Left lung (tissue), 4 donors: ENCODE measurements at regions not wholly inside any gene's neighbourhood (a gene's known extent, or its start where the extent isn't known, plus 50 kb on each side); places are given as distances from the start of the nearest gene placed in this dataset.
A peak's percentile ranks its signal among the peaks of the same experiment; 100 is the strongest.

Experiments
- ATAC-seq: fragments of 200-7000 bp; cut with Tn5 transposase; one replicate; pipeline ENCODE4 v1.9.1; 2020; ENCODE audit warnings: moderate library complexity
- DNase-seq, 4 donors: peaks; one replicate each; pipeline ENCODE4 v3.0.0-alpha.2; 2013 to 2020
- H3K27ac ChIP-seq, 2 donors: fragments of 200-600 bp; sonication (generic) in 1 of 2; one replicate each; pipeline versions ENCODE4 v1.5.0 to v1.8.0; 2020 to 2021
- H3K27me3 ChIP-seq, 2 donors: fragments of 200-600 bp; sonication (generic) in 1 of 2; one replicate each; pipeline versions ENCODE4 v1.5.0 to v1.8.0; 2020 to 2021
- H3K36me3 ChIP-seq, 2 donors: fragments of 200-600 bp; sonication (generic) in 1 of 2; one replicate each; pipeline versions ENCODE4 v1.5.0 to v1.8.0; 2020 to 2021
- H3K4me1 ChIP-seq, 2 donors: fragments of 200-600 bp; one replicate each; pipeline ENCODE4 v1.8.0; 2021
- H3K4me3 ChIP-seq, 2 donors: fragments of 200-600 bp; sonication (generic) in 1 of 2; one replicate each; pipeline versions ENCODE4 v1.5.0 to v1.8.0; 2020 to 2021; ENCODE audit warnings: mild to moderate bottlenecking in 1 of 2
- H3K9me3 ChIP-seq, 2 donors: fragments of 200-600 bp; sonication (generic) in 1 of 2; one replicate each; pipeline versions ENCODE4 v1.5.0 to v1.8.0; 2020 to 2021
- intact Hi-C, 2 donors: fragments of 100-400 bp; cut with DNase I; formaldehyde crosslinking; loops; one replicate each; pipeline versions ENCODE4 v1.11.2 to v1.14.2; 2022
- TF ChIP-seq, protein P1 (sequence below), 2 donors: fragments of 200-600 bp; sonication (generic) in 1 of 2; IDR thresholded peaks; one replicate each; pipeline versions ENCODE4 v1.5.0 to v1.8.0; 2021; ENCODE audit warnings: antibody characterized with exemption in 2 of 2
- donor health status: DM: no; HTN: yes; CAD: no.
- donor health status: DM: no; HTN: no; CAD: no.

DNA sequence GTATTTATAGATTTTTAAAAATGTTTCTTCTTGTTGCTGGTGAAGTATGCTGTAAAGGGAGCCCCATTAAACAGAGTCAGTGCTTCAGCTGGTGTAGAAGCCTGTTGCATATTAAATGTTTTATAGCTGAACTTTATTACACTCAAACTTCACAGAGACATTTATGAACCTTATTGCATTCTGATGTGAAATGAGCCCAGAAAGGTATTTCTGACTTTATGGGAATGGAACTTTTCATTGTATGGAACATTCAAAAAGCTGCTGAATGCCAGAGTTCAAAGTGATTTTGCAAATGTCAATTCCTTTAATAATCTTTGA is 329.3 kb upstream of the RASGRP1 start:
- no peak overlapping the region for H3K4me3 ChIP-seq
- DNase-seq (no peak), ATAC-seq (peak; percentile 10)
- H3K27me3 ChIP-seq = no peaks in the 10 kb centered on the region
- H3K9me3 ChIP-seq = no peaks in the 10 kb centered on the region
- peaks cover 4 to 18% of the 10 kb centered on the region in 2 donors for H3K4me1 ChIP-seq
- peak overlapping the region in 1 of 2 donors; percentile 53 for H3K27ac ChIP-seq
- no peaks in the 10 kb centered on the region for H3K36me3 ChIP-seq
- TF ChIP-seq, protein P1, sequence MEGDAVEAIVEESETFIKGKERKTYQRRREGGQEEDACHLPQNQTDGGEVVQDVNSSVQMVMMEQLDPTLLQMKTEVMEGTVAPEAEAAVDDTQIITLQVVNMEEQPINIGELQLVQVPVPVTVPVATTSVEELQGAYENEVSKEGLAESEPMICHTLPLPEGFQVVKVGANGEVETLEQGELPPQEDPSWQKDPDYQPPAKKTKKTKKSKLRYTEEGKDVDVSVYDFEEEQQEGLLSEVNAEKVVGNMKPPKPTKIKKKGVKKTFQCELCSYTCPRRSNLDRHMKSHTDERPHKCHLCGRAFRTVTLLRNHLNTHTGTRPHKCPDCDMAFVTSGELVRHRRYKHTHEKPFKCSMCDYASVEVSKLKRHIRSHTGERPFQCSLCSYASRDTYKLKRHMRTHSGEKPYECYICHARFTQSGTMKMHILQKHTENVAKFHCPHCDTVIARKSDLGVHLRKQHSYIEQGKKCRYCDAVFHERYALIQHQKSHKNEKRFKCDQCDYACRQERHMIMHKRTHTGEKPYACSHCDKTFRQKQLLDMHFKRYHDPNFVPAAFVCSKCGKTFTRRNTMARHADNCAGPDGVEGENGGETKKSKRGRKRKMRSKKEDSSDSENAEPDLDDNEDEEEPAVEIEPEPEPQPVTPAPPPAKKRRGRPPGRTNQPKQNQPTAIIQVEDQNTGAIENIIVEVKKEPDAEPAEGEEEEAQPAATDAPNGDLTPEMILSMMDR (IDR thresholded peaks at IDR 0.05) = no peak
- intact Hi-C loops = no loop called here

DNA sequence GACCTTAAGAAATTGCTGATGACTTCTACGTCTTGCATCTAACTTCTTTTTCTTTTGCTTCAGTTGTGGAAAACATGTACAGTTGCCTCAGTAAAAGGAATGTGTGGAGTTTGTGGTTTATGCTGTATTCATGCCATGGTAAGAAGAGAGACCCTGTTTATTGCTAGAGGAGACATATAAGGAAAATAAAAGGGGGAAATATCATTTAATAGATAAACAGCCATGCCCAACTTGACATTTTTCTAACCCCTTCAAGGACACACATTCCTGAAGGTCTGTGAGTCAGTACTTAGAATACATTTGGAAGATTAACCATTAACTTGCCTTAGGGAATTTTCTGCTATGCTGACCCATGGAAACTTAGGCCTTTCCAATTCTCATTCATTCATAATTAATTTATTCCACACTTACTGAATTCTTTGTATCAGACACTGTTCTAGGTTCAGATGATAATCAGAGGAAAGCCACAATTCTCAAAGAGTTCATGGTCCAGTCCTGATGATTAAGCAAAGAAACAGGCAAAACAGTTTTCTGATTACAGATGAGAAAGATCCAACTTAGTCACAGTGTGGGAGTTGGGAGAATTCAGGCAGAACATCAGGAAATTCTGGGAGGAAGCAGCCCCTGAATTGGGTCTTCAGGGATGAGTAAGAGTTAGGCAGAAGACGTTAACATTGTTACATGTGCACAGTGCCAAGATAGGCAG is 329.8 kb upstream of the RASGRP1 start:
- intact Hi-C loops = no loop called here
- Histone ChIP-seq H3K4me1 (peaks cover 4 to 18% of the 10 kb centered on the region in 2 donors), H3K27me3 (no peaks in the 10 kb centered on the region), H3K4me3 (no peak overlapping the region), H3K27ac (peak overlapping the region in 1 of 2 donors; percentile 53), H3K36me3 (no peaks in the 10 kb centered on the region), H3K9me3 (no peaks in the 10 kb centered on the region)
- DNase-seq = no peak
- peak; percentile 78 for ATAC-seq
- TF ChIP-seq, protein P1 (IDR thresholded peaks at IDR 0.05) = no peak

DNA sequence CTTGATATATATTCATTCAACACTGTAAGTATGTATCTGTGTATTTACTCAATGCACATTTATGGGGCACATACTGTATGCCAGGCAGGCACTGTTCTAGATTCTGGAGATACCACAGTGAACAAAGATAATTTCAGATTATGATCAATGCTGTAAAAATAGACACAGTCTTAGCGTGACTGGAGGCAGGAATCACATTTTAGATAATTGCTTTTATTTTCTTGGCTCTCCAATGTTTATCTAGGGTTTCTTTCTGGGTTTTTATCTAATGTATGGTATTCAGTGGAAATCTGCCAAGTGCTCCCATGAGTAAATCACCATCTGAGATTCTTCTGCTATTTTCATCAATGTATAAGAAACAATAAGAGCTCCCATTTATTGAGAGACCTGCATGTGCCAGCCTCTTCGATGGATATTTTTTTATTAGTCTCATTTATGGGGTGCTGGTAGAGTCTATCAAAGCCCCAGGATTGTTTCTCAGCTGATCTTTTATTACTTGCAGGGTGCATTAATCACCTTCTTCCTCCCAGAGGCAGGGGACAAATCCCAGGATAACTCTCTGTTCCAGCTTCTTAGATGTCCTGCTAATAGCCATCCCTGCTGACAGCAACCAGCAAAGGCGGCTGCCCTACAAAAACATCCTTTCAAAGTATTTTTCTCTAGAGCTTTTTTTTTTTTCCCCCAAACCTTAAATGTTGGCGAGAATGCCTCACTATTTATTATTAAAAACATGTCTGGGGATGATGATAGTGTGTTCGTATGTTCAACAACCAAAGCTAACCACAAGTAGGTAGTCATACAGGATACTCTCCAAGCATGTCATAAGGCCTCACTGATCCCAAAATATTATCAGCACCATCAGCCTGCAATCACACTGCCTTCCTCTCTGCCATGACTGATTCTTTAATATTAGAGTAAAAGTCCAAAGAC is 331.0 kb upstream of the RASGRP1 start:
- H3K36me3 ChIP-seq = no peaks in the 10 kb centered on the region
- TF ChIP-seq, protein P1 (IDR thresholded peaks at IDR 0.05) = no peak
- H3K4me3 ChIP-seq = no peak overlapping the region
- ATAC-seq (no peak), DNase-seq (no peak)
- peak overlapping the region in 1 of 2 donors; percentile 53 for H3K27ac ChIP-seq
- H3K9me3 ChIP-seq = no peaks in the 10 kb centered on the region
- intact Hi-C loops = no loop called here
- H3K27me3 ChIP-seq = no peaks in the 10 kb centered on the region
- H3K4me1 ChIP-seq = peaks cover 4 to 18% of the 10 kb centered on the region in 2 donors

DNA sequence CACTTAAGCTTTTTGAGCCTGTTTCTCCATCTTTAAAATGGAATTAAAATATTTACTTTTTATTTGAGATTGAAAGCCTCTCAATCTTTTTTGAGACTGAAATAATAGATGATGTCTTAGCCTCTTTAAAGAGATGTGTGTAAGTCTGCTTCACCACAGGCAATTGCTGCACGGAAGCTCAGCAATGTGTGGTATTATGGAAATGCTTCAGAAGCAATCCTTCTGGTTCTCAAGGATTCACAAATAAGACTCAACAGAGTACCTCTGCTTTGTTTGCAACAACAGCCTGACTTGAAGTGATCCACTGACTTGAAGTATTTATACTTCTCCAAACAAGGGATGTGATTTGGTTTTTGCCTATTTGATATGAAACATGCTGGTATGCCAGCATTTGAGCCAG is 332.0 kb upstream of the RASGRP1 start:
- Histone ChIP-seq H3K27me3 (no peaks in the 10 kb centered on the region), H3K4me3 (no peak overlapping the region), H3K36me3 (no peaks in the 10 kb centered on the region), H3K27ac (no peak overlapping the region), H3K4me1 (peaks cover 4 to 18% of the 10 kb centered on the region in 2 donors), H3K9me3 (no peaks in the 10 kb centered on the region)
- ATAC-seq = peak; percentile 33
- TF ChIP-seq, protein P1 (IDR thresholded peaks at IDR 0.05) = no peak
- intact Hi-C loops = no loop called here
- no peak for DNase-seq

DNA sequence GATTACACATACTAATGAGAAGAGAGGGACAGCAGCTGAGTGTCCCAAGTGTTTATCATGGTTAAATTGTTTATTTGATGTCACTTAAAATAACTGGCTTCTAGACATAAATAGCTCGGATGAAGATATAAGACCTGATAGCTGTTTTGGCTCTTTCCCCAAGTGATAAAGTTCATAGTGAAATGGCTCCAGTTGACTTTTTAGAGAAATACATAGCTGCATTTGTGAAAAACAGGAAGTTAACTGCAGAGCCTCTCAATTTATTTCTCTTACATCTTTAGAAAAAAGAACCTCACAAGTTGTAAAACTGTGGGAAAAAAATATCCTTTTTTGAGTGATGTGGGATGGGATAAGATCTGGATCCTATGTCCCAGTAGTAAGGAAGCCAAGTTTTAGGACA is 332.9 kb upstream of the RASGRP1 start:
- H3K27ac ChIP-seq = no peak overlapping the region
- TF ChIP-seq, protein P1 (IDR thresholded peaks at IDR 0.05) = no peak
- H3K36me3 ChIP-seq = no peaks in the 10 kb centered on the region
- no peaks in the 10 kb centered on the region for H3K9me3 ChIP-seq
- H3K4me1 ChIP-seq = peaks cover 4 to 18% of the 10 kb centered on the region in 2 donors
- no peak overlapping the region for H3K4me3 ChIP-seq
- ATAC-seq (no peak), DNase-seq (no peak)
- no peaks in the 10 kb centered on the region for H3K27me3 ChIP-seq
- intact Hi-C loops = no loop called here
